ENCODE measurements at regions not wholly inside any gene's neighbourhood (a gene's known extent, or its start where the extent isn't known, plus 50 kb on each side); places are given as distances from the start of the nearest gene placed in this dataset.

DNA sequence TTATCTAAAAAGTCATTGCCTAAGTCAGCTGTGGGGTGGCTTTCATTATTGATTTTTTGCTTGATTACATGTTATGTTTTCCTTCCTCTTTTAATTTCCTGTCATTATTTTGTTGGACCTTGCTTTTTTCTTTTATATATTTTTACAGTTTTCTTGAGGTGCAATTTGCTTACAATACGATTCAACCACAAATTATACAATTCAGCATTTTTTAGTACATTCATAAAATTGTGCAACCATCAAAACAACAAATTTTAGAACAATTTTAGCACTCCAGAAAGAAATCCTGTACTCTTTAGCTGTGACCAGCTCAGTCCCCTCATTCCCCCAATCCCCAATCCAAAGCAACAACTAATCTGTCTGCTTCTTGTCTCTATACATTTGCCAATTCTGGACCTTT, 608.9 kb downstream of the C6orf118 start:
- no peak for DNase-seq (ENCODE audit: extremely low read depth, insufficient read length)
- no peaks in the 10 kb centered on the region for H3K36me3 ChIP-seq (ENCODE audit: control insufficient read depth, insufficient read depth, low read length)
- no peak overlapping the region for H3K4me3 ChIP-seq (replicated peaks; ENCODE audit: low read depth, low read length)
- H3K27me3 ChIP-seq (replicated peaks; ENCODE audit: control insufficient read depth, insufficient read depth, low read length), result no peaks in the 10 kb centered on the region
- TF ChIP-seq, protein P1, sequence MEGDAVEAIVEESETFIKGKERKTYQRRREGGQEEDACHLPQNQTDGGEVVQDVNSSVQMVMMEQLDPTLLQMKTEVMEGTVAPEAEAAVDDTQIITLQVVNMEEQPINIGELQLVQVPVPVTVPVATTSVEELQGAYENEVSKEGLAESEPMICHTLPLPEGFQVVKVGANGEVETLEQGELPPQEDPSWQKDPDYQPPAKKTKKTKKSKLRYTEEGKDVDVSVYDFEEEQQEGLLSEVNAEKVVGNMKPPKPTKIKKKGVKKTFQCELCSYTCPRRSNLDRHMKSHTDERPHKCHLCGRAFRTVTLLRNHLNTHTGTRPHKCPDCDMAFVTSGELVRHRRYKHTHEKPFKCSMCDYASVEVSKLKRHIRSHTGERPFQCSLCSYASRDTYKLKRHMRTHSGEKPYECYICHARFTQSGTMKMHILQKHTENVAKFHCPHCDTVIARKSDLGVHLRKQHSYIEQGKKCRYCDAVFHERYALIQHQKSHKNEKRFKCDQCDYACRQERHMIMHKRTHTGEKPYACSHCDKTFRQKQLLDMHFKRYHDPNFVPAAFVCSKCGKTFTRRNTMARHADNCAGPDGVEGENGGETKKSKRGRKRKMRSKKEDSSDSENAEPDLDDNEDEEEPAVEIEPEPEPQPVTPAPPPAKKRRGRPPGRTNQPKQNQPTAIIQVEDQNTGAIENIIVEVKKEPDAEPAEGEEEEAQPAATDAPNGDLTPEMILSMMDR (IDR thresholded peaks at IDR 0.05; ENCODE audit: insufficient read depth, low read length, poor library complexity, severe bottlenecking), result no peak

DNA sequence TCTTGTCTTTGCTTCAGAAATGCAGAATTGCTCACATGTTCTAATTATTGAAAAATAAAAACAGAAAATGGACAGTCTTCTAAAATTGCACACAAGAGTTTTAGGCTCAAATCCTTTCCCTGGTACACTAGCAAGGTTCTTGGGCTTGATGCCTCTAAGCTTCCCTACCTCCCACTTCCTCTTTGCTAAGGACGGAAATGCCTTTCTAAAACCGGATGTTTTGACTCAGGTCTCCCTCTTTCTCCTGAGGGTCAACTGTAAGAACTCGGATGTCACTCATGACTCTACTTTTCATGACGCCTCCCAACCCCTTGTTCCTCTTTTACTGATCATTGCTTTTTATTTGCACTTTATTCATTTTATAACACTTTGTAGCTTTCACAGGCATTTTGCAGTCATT, 613.5 kb downstream of the C6orf118 start:
- no peak overlapping the region for H3K4me3 ChIP-seq (replicated peaks; ENCODE audit: low read depth, low read length)
- DNase-seq (ENCODE audit: extremely low read depth, insufficient read length), result no peak
- no peaks in the 10 kb centered on the region for H3K36me3 ChIP-seq (ENCODE audit: control insufficient read depth, insufficient read depth, low read length)
- no peaks in the 10 kb centered on the region for H3K27me3 ChIP-seq (replicated peaks; ENCODE audit: control insufficient read depth, insufficient read depth, low read length)
- TF ChIP-seq, protein P1 (IDR thresholded peaks at IDR 0.05; ENCODE audit: insufficient read depth, low read length, poor library complexity, severe bottlenecking), result no peak

DNA sequence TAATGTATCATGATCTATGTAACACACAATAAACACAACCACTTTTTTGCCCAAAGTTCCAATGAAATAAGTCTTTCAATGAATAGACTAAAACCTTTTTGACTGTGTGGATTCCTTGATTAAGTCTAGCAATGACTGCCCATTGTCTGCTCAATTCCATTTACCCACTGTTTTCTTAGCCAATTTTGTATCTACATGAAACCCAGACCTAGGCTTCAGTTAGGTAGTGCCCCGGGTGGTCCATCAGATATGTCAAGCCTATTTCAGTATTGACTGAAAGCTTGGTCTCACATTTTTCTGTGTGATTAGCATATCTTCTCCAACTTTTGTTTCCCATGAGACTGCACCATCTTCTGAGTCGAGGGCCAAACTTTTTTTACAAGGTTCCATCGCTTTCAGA, 615.0 kb downstream of the C6orf118 start:
- Histone ChIP-seq H3K27me3 (replicated peaks; ENCODE audit: control insufficient read depth, insufficient read depth, low read length) (no peaks in the 10 kb centered on the region), H3K4me3 (replicated peaks; ENCODE audit: low read depth, low read length) (no peak overlapping the region), H3K36me3 (ENCODE audit: control insufficient read depth, insufficient read depth, low read length) (no peaks in the 10 kb centered on the region)
- TF ChIP-seq, protein P1 (IDR thresholded peaks at IDR 0.05; ENCODE audit: insufficient read depth, low read length, poor library complexity, severe bottlenecking), result no peak
- DNase-seq (ENCODE audit: extremely low read depth, insufficient read length), result no peak

DNA sequence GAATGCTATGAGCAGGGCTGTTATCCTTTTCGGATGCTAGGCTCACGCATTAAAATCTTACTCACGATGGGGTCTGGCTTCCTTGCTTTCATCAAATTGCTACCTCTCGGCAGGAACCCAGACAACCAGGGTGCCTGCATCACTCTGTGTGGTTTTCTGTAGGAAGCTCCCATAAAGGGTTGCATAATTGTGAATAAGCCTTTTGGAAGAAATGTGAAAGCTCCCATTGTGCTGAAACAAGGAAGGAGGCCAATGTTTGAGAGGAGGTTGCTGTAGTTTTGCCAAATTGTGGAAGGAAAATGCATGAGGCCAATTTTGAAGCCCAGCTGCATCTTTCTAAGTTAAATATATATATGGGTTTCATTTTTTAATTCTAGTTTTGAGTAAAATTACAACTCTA, 615.5 kb downstream of the C6orf118 start:
- no peak for DNase-seq (ENCODE audit: extremely low read depth, insufficient read length)
- Histone ChIP-seq H3K27me3 (replicated peaks; ENCODE audit: control insufficient read depth, insufficient read depth, low read length) (no peaks in the 10 kb centered on the region), H3K36me3 (ENCODE audit: control insufficient read depth, insufficient read depth, low read length) (no peaks in the 10 kb centered on the region), H3K4me3 (replicated peaks; ENCODE audit: low read depth, low read length) (no peak overlapping the region)
- TF ChIP-seq, protein P1 (IDR thresholded peaks at IDR 0.05; ENCODE audit: insufficient read depth, low read length, poor library complexity, severe bottlenecking), result no peak

DNA sequence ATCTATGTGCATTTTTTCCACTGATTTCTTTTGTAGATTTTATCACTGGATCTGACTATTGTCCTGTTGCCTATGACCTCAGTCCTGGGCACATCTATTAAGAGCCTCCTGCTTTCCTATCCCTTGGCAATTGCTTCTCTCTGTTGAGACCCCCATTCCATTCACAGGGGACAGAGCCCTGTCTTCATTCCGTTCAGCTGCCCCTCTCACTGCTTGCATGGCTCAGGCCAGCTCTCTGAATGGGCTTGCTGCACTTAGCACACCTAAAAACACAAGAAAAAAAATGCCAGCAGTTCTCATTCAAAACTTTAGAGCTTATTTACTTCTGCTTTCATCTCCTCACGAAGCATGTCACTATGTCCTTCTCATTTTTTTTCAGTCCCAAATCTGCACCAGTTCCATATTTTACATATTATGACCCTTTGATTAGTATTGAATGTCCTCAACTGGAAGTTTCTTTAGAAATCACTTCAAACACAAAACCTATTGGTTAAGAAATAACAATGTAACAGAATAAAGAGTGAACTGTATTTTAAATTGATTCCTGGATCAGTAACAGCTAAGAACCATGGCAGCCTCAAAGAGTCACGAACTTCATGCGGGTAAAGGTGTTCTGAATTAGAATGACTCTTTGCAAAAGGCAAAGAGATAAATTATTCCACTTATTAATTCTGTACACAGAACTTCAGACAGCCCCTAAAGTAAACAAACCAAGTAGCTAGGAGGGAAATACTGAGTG, 616.5 kb downstream of the C6orf118 start:
- H3K4me3 ChIP-seq (replicated peaks; ENCODE audit: low read depth, low read length), result no peak overlapping the region
- DNase-seq (ENCODE audit: extremely low read depth, insufficient read length), result no peak
- H3K36me3 ChIP-seq (ENCODE audit: control insufficient read depth, insufficient read depth, low read length), result no peaks in the 10 kb centered on the region
- no peaks in the 10 kb centered on the region for H3K27me3 ChIP-seq (replicated peaks; ENCODE audit: control insufficient read depth, insufficient read depth, low read length)
- TF ChIP-seq, protein P1 (IDR thresholded peaks at IDR 0.05; ENCODE audit: insufficient read depth, low read length, poor library complexity, severe bottlenecking), result no peak

Measured in GM06990 (cell line).